ENCODE measurements at regions not wholly inside any gene's neighbourhood (a gene's known extent, or its start where the extent isn't known, plus 50 kb on each side); places are given as distances from the start of the nearest gene placed in this dataset.

GRCh38 chr6:51250317-51250716, 431.6 kb downstream of the TFAP2B start:
- no peaks in the 10 kb centered on the region for H3K9me3 ChIP-seq (ENCODE audit: low read depth, low read length)
- H3K4me3 ChIP-seq, result no peak overlapping the region
- TF ChIP-seq FOXP2 (optimal IDR thresholded peaks at IDR 0.05; ENCODE audit: control extremely low read depth, extremely low read length, insufficient read depth), result no peak
- no peak for TF ChIP-seq EZH2 (IDR thresholded peaks at IDR 0.05)
- TF ChIP-seq POLR2AphosphoS5 (IDR thresholded peaks at IDR 0.05; ENCODE audit: borderline replicate concordance, low read depth, low read length), result no peak

GRCh38 chr6:51257938-51258337, 439.3 kb downstream of the TFAP2B start:
- Histone ChIP-seq H3K9ac (ENCODE audit: insufficient read length) (no peak overlapping the region), H3K27ac (peak overlapping the region; percentile 76), H3K9me3 (ENCODE audit: low read depth, low read length) (no peaks in the 10 kb centered on the region), H3K36me3 (ENCODE audit: insufficient read depth, low read length) (no peaks in the 10 kb centered on the region), H3K4me3 (peak overlapping the region; percentile 41)
- DNase-seq (ENCODE audit: low read depth, low spot score), result peak; percentile 66
- TF ChIP-seq POLR2AphosphoS5 (IDR thresholded peaks at IDR 0.05; ENCODE audit: borderline replicate concordance, low read depth, low read length) (no peak), EZH2 (IDR thresholded peaks at IDR 0.05) (no peak), FOXP2 (optimal IDR thresholded peaks at IDR 0.05; ENCODE audit: control extremely low read depth, extremely low read length, insufficient read depth) (peak; percentile 68)

More at GRCh38 chr6:51250317-51250716, 431.6 kb downstream of the TFAP2B start:
- H3K36me3 ChIP-seq (ENCODE audit: insufficient read depth, low read length), result no peaks in the 10 kb centered on the region
- no peak overlapping the region for H3K27ac ChIP-seq
- DNase-seq (ENCODE audit: low read depth, low spot score), result no peak
- no peak overlapping the region for H3K9ac ChIP-seq (ENCODE audit: insufficient read length)

DNA sequence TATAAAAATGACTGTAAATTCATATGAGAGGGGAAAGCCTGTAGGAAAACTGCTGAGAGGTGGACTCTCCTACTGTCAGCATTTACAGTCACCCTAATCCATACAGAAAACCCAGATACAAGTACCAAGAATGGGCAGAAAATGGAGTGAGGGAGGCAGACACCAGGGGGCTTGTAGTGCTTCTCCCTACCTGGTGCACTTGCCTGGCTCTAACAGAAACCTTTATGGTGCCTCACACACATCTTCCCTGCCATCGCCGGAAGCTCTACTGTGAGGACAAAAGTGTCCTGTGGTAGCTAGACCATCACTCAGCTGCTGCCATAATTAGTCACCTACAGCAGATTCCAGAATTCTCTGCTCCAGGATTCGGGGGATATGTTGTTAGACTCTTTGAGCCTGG, 441.3 kb downstream of the TFAP2B start:
- Histone ChIP-seq H3K27ac (peak overlapping the region; percentile 61; the same call in 1 of the 2 replicates), H3K9me3 (ENCODE audit: low read depth, low read length) (no peaks in the 10 kb centered on the region), H3K4me3 (peak overlapping the region; percentile 59), H3K36me3 (ENCODE audit: insufficient read depth, low read length) (no peaks in the 10 kb centered on the region), H3K9ac (ENCODE audit: insufficient read length) (peak overlapping the region; percentile 43)
- no peak for DNase-seq (ENCODE audit: low read depth, low spot score)
- TF ChIP-seq FOXP2 (optimal IDR thresholded peaks at IDR 0.05; ENCODE audit: control extremely low read depth, extremely low read length, insufficient read depth) (no peak), EZH2 (IDR thresholded peaks at IDR 0.05) (no peak), POLR2AphosphoS5 (IDR thresholded peaks at IDR 0.05; ENCODE audit: borderline replicate concordance, low read depth, low read length) (no peak)

- DNase-seq (ENCODE audit: low read depth, low spot score), result no peak
- Histone ChIP-seq H3K9me3 (ENCODE audit: low read depth, low read length) (no peaks in the 10 kb centered on the region), H3K36me3 (ENCODE audit: insufficient read depth, low read length) (no peaks in the 10 kb centered on the region), H3K9ac (ENCODE audit: insufficient read length) (peak overlapping the region; percentile 46), H3K27ac (peak overlapping the region; percentile 77), H3K4me3 (peak overlapping the region; percentile 56)
- no peak for TF ChIP-seq FOXP2 (optimal IDR thresholded peaks at IDR 0.05; ENCODE audit: control extremely low read depth, extremely low read length, insufficient read depth)
- TF ChIP-seq POLR2AphosphoS5 (IDR thresholded peaks at IDR 0.05; ENCODE audit: borderline replicate concordance, low read depth, low read length), result no peak
- TF ChIP-seq EZH2 (IDR thresholded peaks at IDR 0.05), result no peak
Observed at GRCh38 chr6:51261691-51262090, 443.0 kb downstream of the TFAP2B start.

DNA sequence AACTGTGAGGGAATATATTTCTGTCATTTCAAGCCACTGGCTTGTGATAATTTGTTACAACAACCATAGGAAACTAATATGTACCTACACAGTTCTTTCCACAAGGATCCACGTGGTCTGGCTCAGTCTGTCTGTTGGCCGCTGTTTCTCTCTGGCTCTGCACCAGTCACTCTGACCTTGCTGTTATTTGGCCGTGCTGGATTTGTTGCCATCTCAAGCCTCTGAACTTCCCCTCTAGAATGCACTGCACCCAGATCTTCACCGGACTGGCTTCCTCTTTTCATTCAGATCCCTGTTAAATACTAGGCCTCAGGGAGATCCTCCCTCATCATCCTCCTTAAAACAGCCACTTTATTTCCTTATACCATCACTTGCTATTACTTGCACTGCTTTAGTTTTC, 446.8 kb downstream of the TFAP2B start:
- no peak overlapping the region for H3K4me3 ChIP-seq
- H3K9me3 ChIP-seq (ENCODE audit: low read depth, low read length), result no peaks in the 10 kb centered on the region
- TF ChIP-seq EZH2 (IDR thresholded peaks at IDR 0.05), result no peak
- TF ChIP-seq POLR2AphosphoS5 (IDR thresholded peaks at IDR 0.05; ENCODE audit: borderline replicate concordance, low read depth, low read length), result no peak
- no peak for TF ChIP-seq FOXP2 (optimal IDR thresholded peaks at IDR 0.05; ENCODE audit: control extremely low read depth, extremely low read length, insufficient read depth)
- H3K27ac ChIP-seq, result peak overlapping the region; percentile 35; the same call in 1 of the 2 replicates
- H3K36me3 ChIP-seq (ENCODE audit: insufficient read depth, low read length), result no peaks in the 10 kb centered on the region
- no peak overlapping the region for H3K9ac ChIP-seq (ENCODE audit: insufficient read length)
- no peak for DNase-seq (ENCODE audit: low read depth, low spot score)

GRCh38 chr6:51266604-51267003, 447.9 kb downstream of the TFAP2B start:
- H3K9ac ChIP-seq (ENCODE audit: insufficient read length), result no peak overlapping the region
- DNase-seq (ENCODE audit: low read depth, low spot score), result no peak
- no peaks in the 10 kb centered on the region for H3K9me3 ChIP-seq (ENCODE audit: low read depth, low read length)
- no peak for TF ChIP-seq FOXP2 (optimal IDR thresholded peaks at IDR 0.05; ENCODE audit: control extremely low read depth, extremely low read length, insufficient read depth)
- no peak for TF ChIP-seq EZH2 (IDR thresholded peaks at IDR 0.05)
- peak; percentile 34; the same call in 1 of the 2 replicates for TF ChIP-seq POLR2AphosphoS5 (IDR thresholded peaks at IDR 0.05; ENCODE audit: borderline replicate concordance, low read depth, low read length)
- no peak overlapping the region for H3K4me3 ChIP-seq
- no peaks in the 10 kb centered on the region for H3K36me3 ChIP-seq (ENCODE audit: insufficient read depth, low read length)
- H3K27ac ChIP-seq, result peak overlapping the region; percentile 37; the same call in 1 of the 2 replicates

- Histone ChIP-seq H3K9me3 (ENCODE audit: low read depth, low read length) (no peaks in the 10 kb centered on the region), H3K36me3 (ENCODE audit: insufficient read depth, low read length) (no peaks in the 10 kb centered on the region), H3K4me3 (no peak overlapping the region), H3K9ac (ENCODE audit: insufficient read length) (no peak overlapping the region), H3K27ac (no peak overlapping the region)
- TF ChIP-seq POLR2AphosphoS5 (IDR thresholded peaks at IDR 0.05; ENCODE audit: borderline replicate concordance, low read depth, low read length) (no peak), EZH2 (IDR thresholded peaks at IDR 0.05) (no peak), FOXP2 (optimal IDR thresholded peaks at IDR 0.05; ENCODE audit: control extremely low read depth, extremely low read length, insufficient read depth) (no peak)
- no peak for DNase-seq (ENCODE audit: low read depth, low spot score)
Observed at GRCh38 chr6:51268666-51269065, 450.0 kb downstream of the TFAP2B start.

DNA sequence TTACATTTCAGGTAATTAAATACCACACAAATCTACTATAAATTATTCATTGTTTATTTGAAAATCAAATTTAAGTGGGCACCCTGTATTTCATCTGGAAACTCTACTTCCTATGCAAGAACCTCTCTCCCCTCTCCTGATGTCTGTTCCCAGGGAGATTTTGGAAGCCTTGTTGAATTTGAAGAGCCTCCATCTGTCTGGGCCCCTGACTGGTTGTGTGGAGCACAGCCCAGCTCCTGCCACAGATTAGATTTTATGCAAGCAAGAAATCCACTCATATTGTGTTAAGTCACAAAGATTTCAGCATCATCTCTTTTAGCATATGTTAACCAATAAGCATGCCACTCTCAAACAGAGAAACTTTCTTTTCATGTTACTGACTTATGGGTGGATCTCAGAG, 451.2 kb downstream of the TFAP2B start:
- no peak for TF ChIP-seq POLR2AphosphoS5 (IDR thresholded peaks at IDR 0.05; ENCODE audit: borderline replicate concordance, low read depth, low read length)
- TF ChIP-seq FOXP2 (optimal IDR thresholded peaks at IDR 0.05; ENCODE audit: control extremely low read depth, extremely low read length, insufficient read depth), result no peak
- TF ChIP-seq EZH2 (IDR thresholded peaks at IDR 0.05), result no peak
- no peaks in the 10 kb centered on the region for H3K9me3 ChIP-seq (ENCODE audit: low read depth, low read length)
- no peaks in the 10 kb centered on the region for H3K36me3 ChIP-seq (ENCODE audit: insufficient read depth, low read length)
- DNase-seq (ENCODE audit: low read depth, low spot score), result no peak
- H3K4me3 ChIP-seq, result no peak overlapping the region
- no peak overlapping the region for H3K27ac ChIP-seq
- no peak overlapping the region for H3K9ac ChIP-seq (ENCODE audit: insufficient read length)

DNA sequence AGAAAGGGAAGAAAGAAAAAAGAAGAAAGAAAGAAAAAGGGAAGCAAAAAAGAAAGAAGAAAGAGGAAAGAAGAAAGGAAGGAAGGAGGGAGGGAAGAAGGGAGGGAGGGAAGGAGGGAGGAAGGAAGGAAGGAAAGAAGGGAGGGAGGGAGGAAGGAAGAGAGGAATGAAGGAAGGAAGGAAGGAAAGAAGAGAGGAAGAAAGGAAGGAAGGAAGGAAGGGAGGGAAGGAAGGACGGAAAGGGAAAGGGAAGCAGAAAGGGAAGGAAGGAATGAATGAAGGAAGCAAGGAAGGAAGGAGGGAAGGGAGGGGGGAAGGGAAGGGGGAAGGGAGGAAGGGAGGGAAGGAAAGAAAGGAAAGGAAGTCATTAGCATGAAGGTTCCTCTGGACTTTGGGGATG, 452.9 kb downstream of the TFAP2B start:
- no peak for DNase-seq (ENCODE audit: low read depth, low spot score)
- TF ChIP-seq POLR2AphosphoS5 (IDR thresholded peaks at IDR 0.05; ENCODE audit: borderline replicate concordance, low read depth, low read length) (no peak), EZH2 (IDR thresholded peaks at IDR 0.05) (no peak), FOXP2 (optimal IDR thresholded peaks at IDR 0.05; ENCODE audit: control extremely low read depth, extremely low read length, insufficient read depth) (no peak)
- H3K36me3 ChIP-seq (ENCODE audit: insufficient read depth, low read length), result no peaks in the 10 kb centered on the region
- no peaks in the 10 kb centered on the region for H3K9me3 ChIP-seq (ENCODE audit: low read depth, low read length)
- H3K4me3 ChIP-seq, result no peak overlapping the region
- H3K9ac ChIP-seq (ENCODE audit: insufficient read length), result no peak overlapping the region
- H3K27ac ChIP-seq, result no peak overlapping the region
